ENCODE measurements at regions not wholly inside any gene's neighbourhood (a gene's known extent, or its start where the extent isn't known, plus 50 kb on each side); places are given as distances from the start of the nearest gene placed in this dataset.

DNA sequence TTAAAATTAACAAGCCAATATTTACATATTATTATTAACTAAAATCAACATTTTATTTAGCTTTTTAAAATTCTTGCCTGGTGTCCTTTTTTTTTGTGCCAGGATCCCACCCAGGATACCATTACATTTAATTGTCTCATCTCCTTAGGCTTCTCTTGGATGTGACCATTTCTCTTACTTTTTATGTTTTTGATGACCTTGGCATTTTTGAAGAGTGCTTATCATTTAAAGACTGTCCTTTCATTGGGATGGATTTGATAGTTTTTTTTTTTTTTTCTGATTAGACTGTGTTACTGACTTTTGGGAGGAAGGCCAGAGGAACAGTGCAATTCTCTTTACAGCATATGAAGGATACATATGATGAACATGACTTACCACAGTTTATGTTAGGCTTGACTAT is 181.4 kb upstream of the SMIM30 start:
- CTCF ChIA-PET = interaction anchor here (1.2 to 1.7 kb wide), 2 partner anchors 140 kb away, joined by 5 to 7 read pairs; no protein-coding TSS in a partner anchor
- no peaks in the 10 kb centered on the region for H3K9me3 ChIP-seq (ENCODE audit: control insufficient read depth, insufficient read depth, low read length)
- TF ChIP-seq, protein P1, sequence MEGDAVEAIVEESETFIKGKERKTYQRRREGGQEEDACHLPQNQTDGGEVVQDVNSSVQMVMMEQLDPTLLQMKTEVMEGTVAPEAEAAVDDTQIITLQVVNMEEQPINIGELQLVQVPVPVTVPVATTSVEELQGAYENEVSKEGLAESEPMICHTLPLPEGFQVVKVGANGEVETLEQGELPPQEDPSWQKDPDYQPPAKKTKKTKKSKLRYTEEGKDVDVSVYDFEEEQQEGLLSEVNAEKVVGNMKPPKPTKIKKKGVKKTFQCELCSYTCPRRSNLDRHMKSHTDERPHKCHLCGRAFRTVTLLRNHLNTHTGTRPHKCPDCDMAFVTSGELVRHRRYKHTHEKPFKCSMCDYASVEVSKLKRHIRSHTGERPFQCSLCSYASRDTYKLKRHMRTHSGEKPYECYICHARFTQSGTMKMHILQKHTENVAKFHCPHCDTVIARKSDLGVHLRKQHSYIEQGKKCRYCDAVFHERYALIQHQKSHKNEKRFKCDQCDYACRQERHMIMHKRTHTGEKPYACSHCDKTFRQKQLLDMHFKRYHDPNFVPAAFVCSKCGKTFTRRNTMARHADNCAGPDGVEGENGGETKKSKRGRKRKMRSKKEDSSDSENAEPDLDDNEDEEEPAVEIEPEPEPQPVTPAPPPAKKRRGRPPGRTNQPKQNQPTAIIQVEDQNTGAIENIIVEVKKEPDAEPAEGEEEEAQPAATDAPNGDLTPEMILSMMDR (IDR thresholded peaks at IDR 0.05; ENCODE audit: low read depth, low read length) = no peak
- POLR2A ChIA-PET = no interaction called here
- no peak for DNase-seq (ENCODE audit: low read depth, low spot score)
- H3K27ac ChIP-seq (ENCODE audit: low read depth, low read length) = no peak overlapping the region
- no peaks in the 10 kb centered on the region for H3K27me3 ChIP-seq (ENCODE audit: control insufficient read depth, insufficient read depth, low read length)
- no peak overlapping the region for H3K4me3 ChIP-seq (ENCODE audit: low read depth, low read length)

DNA sequence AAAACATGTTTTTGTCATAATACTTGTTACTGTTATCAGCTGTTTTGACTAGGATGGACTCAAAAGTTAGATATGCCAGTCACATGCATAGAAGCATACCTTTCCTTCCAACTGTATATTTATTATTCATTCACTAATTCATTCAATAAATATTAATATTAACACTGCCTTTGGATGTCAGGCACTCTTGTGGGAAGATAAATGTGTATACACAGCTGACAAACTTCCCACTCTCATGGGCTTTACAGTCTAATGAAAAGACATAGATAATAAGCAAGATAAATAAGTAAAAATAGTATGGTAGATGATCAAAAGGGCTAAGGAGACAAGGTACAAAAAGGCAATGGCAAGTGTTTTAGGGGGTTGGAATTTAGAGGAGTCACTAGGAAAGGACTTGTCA is 180.1 kb upstream of the SMIM30 start:
- H3K27ac ChIP-seq (ENCODE audit: low read depth, low read length) = no peak overlapping the region
- no peak overlapping the region for H3K4me3 ChIP-seq (ENCODE audit: low read depth, low read length)
- TF ChIP-seq, protein P1 (IDR thresholded peaks at IDR 0.05; ENCODE audit: low read depth, low read length) = no peak
- CTCF ChIA-PET = interaction anchor here (1.2 kb wide), 1 partner anchor 138 kb away, joined by 7 read pairs; no protein-coding TSS in a partner anchor
- DNase-seq (ENCODE audit: low read depth, low spot score) = no peak
- no peaks in the 10 kb centered on the region for H3K9me3 ChIP-seq (ENCODE audit: control insufficient read depth, insufficient read depth, low read length)
- POLR2A ChIA-PET = no interaction called here
- H3K27me3 ChIP-seq (ENCODE audit: control insufficient read depth, insufficient read depth, low read length) = no peaks in the 10 kb centered on the region

DNA sequence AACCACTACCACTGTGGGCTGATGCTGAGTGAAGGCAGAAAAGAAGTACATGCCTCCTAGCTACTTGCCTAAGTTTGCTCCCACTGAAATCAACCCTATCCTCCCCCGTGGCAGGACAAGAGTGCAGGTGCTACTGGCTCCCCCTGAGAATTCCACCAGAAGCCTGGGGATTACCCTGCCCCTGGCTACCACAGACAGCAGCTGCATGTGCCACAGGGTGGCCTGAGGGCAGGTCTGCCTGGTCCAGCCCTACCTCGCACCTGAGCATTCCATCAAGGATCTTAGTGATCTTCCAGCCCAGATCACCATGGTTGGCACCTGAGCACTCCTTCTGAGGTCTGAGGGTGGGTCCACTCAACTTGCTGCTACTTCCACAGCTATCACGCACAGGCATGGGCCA is 176.4 kb upstream of the SMIM30 start:
- Histone ChIP-seq H3K9me3 (ENCODE audit: control insufficient read depth, insufficient read depth, low read length) (no peaks in the 10 kb centered on the region), H3K27me3 (ENCODE audit: control insufficient read depth, insufficient read depth, low read length) (no peaks in the 10 kb centered on the region), H3K4me3 (ENCODE audit: low read depth, low read length) (no peak overlapping the region), H3K27ac (ENCODE audit: low read depth, low read length) (no peak overlapping the region)
- ChIA-PET POLR2A (no interaction called here), CTCF (no interaction called here)
- DNase-seq (ENCODE audit: low read depth, low spot score) = no peak
- TF ChIP-seq, protein P1 (IDR thresholded peaks at IDR 0.05; ENCODE audit: low read depth, low read length) = no peak

DNA sequence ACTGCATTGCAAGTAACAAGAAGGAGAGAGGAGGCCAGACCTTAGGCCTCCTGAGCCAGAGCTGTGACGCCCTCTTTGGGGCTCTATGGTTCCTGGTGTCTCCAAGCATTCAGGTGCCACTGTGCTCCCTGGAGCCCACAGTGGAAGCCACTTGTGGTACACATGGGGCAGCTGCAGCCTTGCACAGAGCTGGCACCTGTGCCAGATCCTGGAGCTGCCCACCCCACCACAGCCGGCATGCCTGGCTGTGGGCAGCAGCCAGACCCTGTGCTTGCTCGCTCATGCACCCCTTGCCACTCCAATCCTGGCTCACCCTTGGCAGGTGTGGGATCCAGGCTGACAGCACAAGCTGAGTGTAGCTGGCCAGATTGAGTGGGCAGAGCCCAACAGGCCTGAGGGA is 173.8 kb upstream of the SMIM30 start:
- no peak overlapping the region for H3K4me3 ChIP-seq (ENCODE audit: low read depth, low read length)
- no peaks in the 10 kb centered on the region for H3K9me3 ChIP-seq (ENCODE audit: control insufficient read depth, insufficient read depth, low read length)
- ChIA-PET CTCF (interaction anchor here (0.6 to 0.8 kb wide), 2 partner anchors 130 to 133 kb away, joined by 3 read pairs; no protein-coding TSS in a partner anchor), POLR2A (no interaction called here)
- H3K27me3 ChIP-seq (ENCODE audit: control insufficient read depth, insufficient read depth, low read length) = no peaks in the 10 kb centered on the region
- no peak for DNase-seq (ENCODE audit: low read depth, low spot score)
- no peak overlapping the region for H3K27ac ChIP-seq (ENCODE audit: low read depth, low read length)
- TF ChIP-seq, protein P1 (IDR thresholded peaks at IDR 0.05; ENCODE audit: low read depth, low read length) = no peak

DNA sequence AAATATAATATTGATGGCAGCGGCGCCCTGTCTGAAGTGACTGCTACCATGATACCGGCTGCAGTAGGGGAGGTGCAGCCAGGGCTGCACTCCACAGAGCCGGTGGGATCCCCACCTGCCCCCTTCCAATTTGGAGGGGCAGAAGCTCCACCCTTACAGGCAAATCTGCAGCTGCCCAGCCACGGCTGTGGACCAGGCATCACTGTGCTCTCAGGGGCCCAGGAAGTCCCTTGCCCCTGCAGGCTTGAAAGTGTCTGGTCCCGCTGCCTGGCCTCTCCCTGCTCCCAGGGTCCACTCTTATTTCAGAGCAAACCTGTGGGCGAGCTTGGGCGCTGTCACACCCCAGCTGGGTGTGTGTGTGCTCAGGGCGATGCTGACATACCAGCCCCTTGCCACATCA is 172.7 kb upstream of the SMIM30 start:
- TF ChIP-seq, protein P1 (IDR thresholded peaks at IDR 0.05; ENCODE audit: low read depth, low read length) = no peak
- no peak for DNase-seq (ENCODE audit: low read depth, low spot score)
- ChIA-PET POLR2A (no interaction called here), CTCF (interaction anchor here (2.6 kb wide), 1 partner anchor 131 kb away, joined by 46 read pairs; no protein-coding TSS in a partner anchor)
- no peak overlapping the region for H3K27ac ChIP-seq (ENCODE audit: low read depth, low read length)
- no peaks in the 10 kb centered on the region for H3K27me3 ChIP-seq (ENCODE audit: control insufficient read depth, insufficient read depth, low read length)
- H3K9me3 ChIP-seq (ENCODE audit: control insufficient read depth, insufficient read depth, low read length) = no peaks in the 10 kb centered on the region
- H3K4me3 ChIP-seq (ENCODE audit: low read depth, low read length) = no peak overlapping the region

All from AG04450 (cell line).